Fibroblast of pulmonary artery (primary cell): ENCODE measurements at regions not wholly inside any gene's neighbourhood (a gene's known extent, or its start where the extent isn't known, plus 50 kb on each side); places are given as distances from the start of the nearest gene placed in this dataset.
"Not testable (repeated sequence)": the region's sequence is repeated elsewhere in the genome, so short reads cannot be mapped to it uniquely, and the experiment has no call there.

Experiments
- DNase-seq: peaks from one replicate; pipeline ENCODE4 v3.0.0-alpha.2; 2010; ENCODE audit warnings: low read depth
- H3K4me3 ChIP-seq: replicated peaks from 2 replicates; pipeline ENCODE4 v1.5.1; 2011; ENCODE audit warnings: low read depth, mild to moderate bottlenecking, control low read depth, low read length, moderate library complexity
- CTCF ChIP-seq: IDR thresholded peaks from 2 replicates; pipeline ENCODE4 v1.5.1; 2011; ENCODE audit warnings: mild to moderate bottlenecking, control low read depth, low read length, inconsistent platforms; ENCODE audit errors: missing control alignments

GRCh38 chr3:139180489-139180888, 135.8 kb upstream of the PRR23C start:
- no peak for TF ChIP-seq CTCF
- no peak overlapping the region for H3K4me3 ChIP-seq
- DNase-seq: no peak

GRCh38 chr3:139182143-139182542, 137.5 kb upstream of the PRR23C start:
- no peak overlapping the region for H3K4me3 ChIP-seq
- no peak for DNase-seq
- no peak for TF ChIP-seq CTCF

DNA sequence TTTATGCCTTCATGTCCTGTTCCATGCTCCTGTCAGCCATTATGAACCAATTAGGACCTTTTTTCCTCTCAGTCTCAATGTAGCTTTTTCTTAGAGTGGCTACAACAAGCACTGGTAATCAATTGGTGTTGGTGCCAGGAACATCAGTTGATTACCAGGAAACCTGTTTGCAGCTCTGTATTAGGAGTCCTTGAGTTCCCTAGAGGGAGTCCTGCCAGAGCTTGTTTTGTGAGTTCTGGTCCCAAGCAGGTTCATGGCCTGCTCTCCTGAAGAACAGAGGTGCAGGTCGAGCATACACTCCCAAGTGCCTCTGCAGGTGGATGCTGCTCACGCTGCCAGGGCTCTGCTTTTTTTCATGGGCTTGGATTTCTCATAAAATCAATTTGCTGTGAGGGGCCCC, 137.9 kb upstream of the PRR23C start:
- no peak for TF ChIP-seq CTCF
- H3K4me3 ChIP-seq: no peak overlapping the region
- DNase-seq: no peak

- no peak overlapping the region for H3K4me3 ChIP-seq
- DNase-seq: no peak
- no peak for TF ChIP-seq CTCF
Observed at GRCh38 chr3:139185527-139185926, 140.8 kb upstream of the PRR23C start.

- TF ChIP-seq CTCF: no peak
- H3K4me3 ChIP-seq: no peak overlapping the region
- no peak for DNase-seq
Observed at GRCh38 chr3:139187154-139187553, 142.5 kb upstream of the PRR23C start.

GRCh38 chr3:139187648-139188047, 143.0 kb upstream of the PRR23C start:
- TF ChIP-seq CTCF: no peak
- no peak overlapping the region for H3K4me3 ChIP-seq
- DNase-seq: no peak

DNA sequence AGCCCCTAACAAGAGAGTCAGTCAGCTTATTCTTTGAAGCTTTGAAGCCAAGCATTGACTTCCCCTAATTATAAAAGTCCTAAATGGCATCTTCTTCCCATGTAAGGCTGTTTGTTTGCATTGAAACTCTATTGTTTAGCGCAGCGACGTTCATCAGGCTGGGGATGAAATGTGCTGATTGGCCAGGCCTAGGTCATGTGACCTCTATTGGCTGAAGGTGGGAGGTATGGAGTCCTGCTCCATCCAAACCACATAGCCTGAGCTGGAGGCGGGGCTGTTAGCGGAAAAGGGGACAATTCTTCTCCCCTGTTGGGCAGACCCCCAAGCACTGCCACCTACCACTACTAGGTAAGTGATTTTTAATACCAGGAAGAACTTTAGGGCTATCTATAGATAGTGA, 145.3 kb upstream of the PRR23C start:
- no peak for TF ChIP-seq CTCF
- no peak for DNase-seq
- no peak overlapping the region for H3K4me3 ChIP-seq

GRCh38 chr3:139194421-139194820, 149.4 kb upstream of the MRPS22 start:
- not testable (repeated sequence) for DNase-seq, H3K4me3 ChIP-seq

DNA sequence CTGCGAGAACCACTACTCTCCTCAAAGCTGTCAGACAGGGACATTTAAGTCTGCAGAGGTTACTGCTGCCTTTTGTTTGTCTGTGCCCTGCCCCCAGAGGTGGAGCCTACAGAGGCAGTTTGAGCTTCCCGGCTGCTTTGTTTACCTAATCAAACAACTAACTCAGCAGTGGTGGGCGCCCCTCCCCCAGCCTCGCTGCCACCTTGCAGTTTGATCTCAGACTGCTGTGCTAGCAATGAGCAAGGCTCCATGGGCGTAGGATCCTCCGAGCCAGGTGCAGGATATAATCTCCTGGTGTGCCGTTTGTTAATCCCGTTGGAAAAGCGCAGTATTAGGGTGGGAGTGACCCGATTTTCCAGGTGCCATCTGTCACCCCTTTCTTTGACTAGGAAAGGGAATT, 147.7 kb upstream of the MRPS22 start:
- not testable (repeated sequence) for DNase-seq, H3K4me3 ChIP-seq
